ENCODE measurements at regions not wholly inside any gene's neighbourhood (a gene's known extent, or its start where the extent isn't known, plus 50 kb on each side); places are given as distances from the start of the nearest gene placed in this dataset.

DNA sequence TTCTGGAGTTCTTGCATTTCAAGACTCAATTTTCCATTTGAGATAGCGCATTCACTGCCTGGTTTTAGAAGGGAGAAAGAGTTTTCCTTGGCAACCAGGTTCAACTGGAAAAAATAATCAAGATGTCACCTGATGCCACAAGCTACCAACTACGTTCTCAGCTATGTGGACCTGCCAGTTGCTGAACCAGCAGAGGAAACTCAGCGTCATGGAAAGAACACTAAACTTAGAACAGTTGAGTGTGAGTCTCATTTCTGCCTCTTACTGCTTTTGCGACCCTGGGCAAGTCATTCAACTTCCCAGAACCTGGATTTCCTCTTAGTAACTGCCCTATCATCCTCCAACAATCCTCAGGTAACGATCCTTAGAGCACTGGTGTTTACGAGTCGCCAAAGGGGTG is 373.0 kb upstream of the ESRRG start:
- Mint-ChIP-seq H3K27me3 (ENCODE audit: unreplicated experiment) (peaks cover 3% of the 10 kb centered on the region), H3K4me3 (ENCODE audit: unreplicated experiment) (no peak overlapping the region), H3K4me1 (ENCODE audit: unreplicated experiment) (peaks cover 6% of the 10 kb centered on the region), H3K36me3 (ENCODE audit: low read depth, unreplicated experiment) (no peaks in the 10 kb centered on the region), H3K27ac (ENCODE audit: unreplicated experiment) (no peak overlapping the region), H3K9me3 (ENCODE audit: unreplicated experiment) (no peaks in the 10 kb centered on the region)
- TF ChIP-seq, protein P1, sequence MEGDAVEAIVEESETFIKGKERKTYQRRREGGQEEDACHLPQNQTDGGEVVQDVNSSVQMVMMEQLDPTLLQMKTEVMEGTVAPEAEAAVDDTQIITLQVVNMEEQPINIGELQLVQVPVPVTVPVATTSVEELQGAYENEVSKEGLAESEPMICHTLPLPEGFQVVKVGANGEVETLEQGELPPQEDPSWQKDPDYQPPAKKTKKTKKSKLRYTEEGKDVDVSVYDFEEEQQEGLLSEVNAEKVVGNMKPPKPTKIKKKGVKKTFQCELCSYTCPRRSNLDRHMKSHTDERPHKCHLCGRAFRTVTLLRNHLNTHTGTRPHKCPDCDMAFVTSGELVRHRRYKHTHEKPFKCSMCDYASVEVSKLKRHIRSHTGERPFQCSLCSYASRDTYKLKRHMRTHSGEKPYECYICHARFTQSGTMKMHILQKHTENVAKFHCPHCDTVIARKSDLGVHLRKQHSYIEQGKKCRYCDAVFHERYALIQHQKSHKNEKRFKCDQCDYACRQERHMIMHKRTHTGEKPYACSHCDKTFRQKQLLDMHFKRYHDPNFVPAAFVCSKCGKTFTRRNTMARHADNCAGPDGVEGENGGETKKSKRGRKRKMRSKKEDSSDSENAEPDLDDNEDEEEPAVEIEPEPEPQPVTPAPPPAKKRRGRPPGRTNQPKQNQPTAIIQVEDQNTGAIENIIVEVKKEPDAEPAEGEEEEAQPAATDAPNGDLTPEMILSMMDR (IDR thresholded peaks at IDR 0.05; ENCODE audit: unreplicated experiment): no peak
- DNase-seq (ENCODE audit: low spot score): no peak

DNA sequence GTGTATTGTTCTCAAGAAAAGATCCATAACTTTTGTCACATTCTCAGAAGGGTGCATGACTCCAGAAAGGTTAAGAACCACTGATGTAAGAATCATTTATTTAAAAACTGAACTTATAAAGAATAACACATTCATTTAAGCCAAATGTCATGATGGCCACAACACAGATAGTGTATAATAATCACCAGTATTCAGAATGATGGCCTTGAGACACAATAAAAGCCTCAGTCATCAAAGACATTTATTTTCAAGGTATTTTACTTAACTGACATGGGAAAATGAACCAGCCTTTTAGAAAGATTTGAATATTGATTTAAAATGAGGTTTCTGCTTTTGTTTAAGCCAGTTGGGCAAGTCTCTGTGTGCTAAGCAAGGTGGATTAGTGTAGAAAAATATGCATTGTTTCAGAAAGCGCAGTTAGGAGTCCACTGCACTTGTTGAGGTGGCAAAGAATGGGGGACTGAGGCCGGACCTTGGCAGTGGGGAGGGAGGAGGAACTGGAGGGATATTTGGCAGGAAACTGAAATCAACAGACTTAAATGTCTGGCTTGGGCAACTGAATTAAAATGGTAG is 371.9 kb upstream of the ESRRG start:
- DNase-seq (ENCODE audit: low spot score): no peak
- Mint-ChIP-seq H3K4me1 (ENCODE audit: unreplicated experiment) (peaks cover 8% of the 10 kb centered on the region), H3K4me3 (ENCODE audit: unreplicated experiment) (no peak overlapping the region), H3K27ac (ENCODE audit: unreplicated experiment) (no peak overlapping the region), H3K27me3 (ENCODE audit: unreplicated experiment) (peaks cover 3% of the 10 kb centered on the region), H3K9me3 (ENCODE audit: unreplicated experiment) (no peaks in the 10 kb centered on the region), H3K36me3 (ENCODE audit: low read depth, unreplicated experiment) (no peaks in the 10 kb centered on the region)
- TF ChIP-seq, protein P1 (IDR thresholded peaks at IDR 0.05; ENCODE audit: unreplicated experiment): no peak

DNA sequence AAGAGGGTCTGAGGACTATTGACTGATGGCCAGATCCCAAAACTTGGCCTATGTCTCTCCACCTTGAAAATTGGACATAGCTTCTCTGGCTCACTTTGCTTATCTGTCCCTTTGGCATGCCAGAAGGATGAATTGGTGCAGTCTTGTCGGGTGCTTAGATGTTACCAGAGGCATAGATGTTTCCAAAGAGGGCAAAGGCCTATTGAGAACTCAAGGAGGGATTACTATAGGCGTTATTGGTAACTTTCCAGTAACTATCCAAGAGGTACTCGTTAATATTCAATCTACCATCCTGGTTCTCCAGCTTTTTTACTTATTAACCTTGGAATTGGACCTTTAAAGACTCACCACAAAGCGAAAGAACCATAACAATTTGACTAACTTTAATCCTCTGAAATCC is 368.3 kb upstream of the ESRRG start:
- TF ChIP-seq, protein P1 (IDR thresholded peaks at IDR 0.05; ENCODE audit: unreplicated experiment): no peak
- Mint-ChIP-seq H3K27me3 (ENCODE audit: unreplicated experiment) (peaks cover 9% of the 10 kb centered on the region), H3K36me3 (ENCODE audit: low read depth, unreplicated experiment) (no peaks in the 10 kb centered on the region), H3K9me3 (ENCODE audit: unreplicated experiment) (no peaks in the 10 kb centered on the region), H3K27ac (ENCODE audit: unreplicated experiment) (no peak overlapping the region), H3K4me1 (ENCODE audit: unreplicated experiment) (peaks cover 16% of the 10 kb centered on the region), H3K4me3 (ENCODE audit: unreplicated experiment) (no peak overlapping the region)
- no peak for DNase-seq (ENCODE audit: low spot score)

DNA sequence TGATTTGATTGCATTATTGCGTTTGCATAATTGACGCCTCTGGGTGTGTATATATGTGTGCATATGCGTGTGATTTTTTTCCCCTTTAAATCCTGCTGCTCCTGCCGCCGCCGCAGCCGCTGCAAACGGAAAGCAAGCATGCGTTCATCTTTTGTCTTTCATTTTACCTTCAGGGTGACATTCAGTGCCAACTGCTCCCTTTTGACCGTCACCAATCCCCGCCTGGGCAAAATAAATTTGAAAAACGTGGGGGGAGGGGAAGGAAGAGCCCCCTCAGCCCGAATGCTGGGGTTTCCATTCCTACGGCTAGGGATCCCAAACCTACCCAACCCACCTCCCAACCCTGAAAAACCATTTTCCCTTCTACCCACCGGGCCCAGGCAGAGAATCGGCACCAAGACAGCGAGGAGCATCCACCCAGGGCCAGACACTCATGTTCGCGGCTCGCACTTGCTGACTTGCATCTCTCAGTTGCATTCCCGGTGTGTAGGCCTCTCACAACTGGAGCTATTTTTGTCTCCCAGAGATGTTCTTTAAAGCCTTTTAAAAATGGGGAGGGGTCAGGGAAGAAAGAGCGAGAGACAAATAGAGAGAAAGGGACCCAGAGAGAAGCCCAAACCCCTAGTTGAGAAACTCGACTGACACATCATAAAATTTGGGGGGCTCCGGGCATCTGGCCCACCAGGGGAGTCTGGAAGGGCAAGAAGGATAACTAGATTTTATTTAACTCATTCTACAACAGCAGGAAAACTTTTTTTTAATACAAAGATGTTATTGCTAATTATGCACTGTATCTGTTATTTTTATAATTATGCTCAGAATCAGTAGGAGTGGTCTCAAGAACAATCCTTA is 367.1 kb upstream of the ESRRG start:
- no peak for DNase-seq (ENCODE audit: low spot score)
- Mint-ChIP-seq H3K27me3 (ENCODE audit: unreplicated experiment) (peaks cover 9% of the 10 kb centered on the region), H3K4me3 (ENCODE audit: unreplicated experiment) (peak overlapping the region; percentile 90), H3K27ac (ENCODE audit: unreplicated experiment) (no peak overlapping the region), H3K4me1 (ENCODE audit: unreplicated experiment) (peaks cover 16% of the 10 kb centered on the region), H3K9me3 (ENCODE audit: unreplicated experiment) (no peaks in the 10 kb centered on the region), H3K36me3 (ENCODE audit: low read depth, unreplicated experiment) (no peaks in the 10 kb centered on the region)
- TF ChIP-seq, protein P1 (IDR thresholded peaks at IDR 0.05; ENCODE audit: unreplicated experiment): no peak
